Astrocyte (in vitro differentiated cells and primary cell): ENCODE measurements at regions not wholly inside any gene's neighbourhood (a gene's known extent, or its start where the extent isn't known, plus 50 kb on each side); places are given as distances from the start of the nearest gene placed in this dataset.

Experiments
- EZH2 ChIP-seq: IDR thresholded peaks from 2 replicates; pipeline ENCODE4 v1.6.1; 2012; ENCODE audit warnings: mild to moderate bottlenecking, low read length, inconsistent platforms; ENCODE audit not compliant: insufficient read depth
- TF ChIP-seq, protein P1 (sequence below): IDR thresholded peaks from 2 replicates; pipeline ENCODE4 v1.5.1; 2011; ENCODE audit warnings: low read depth, mild to moderate bottlenecking, inconsistent platforms, low read length, moderate library complexity; ENCODE audit not compliant: insufficient read depth

DNA sequence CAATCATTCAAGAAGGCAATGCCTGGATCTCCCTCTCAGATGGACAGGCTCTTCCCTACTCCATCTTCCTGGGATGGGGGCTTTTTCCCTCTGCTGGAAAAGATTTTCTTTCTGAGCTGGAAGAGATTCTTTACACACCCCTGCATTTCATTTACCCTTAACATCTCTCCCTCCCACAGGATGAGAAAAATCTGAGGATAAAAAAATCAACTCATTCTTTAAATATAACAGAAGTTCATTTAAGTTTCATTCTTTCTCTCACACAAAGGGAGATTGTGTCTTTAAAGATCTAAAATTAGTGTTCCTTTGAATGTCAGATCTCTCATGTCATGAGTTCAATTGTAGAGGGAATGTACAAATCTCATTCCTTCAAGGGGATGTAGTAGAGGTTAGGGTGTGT, 109.0 kb downstream of the ZNF518B start:
- TF ChIP-seq, protein P1, sequence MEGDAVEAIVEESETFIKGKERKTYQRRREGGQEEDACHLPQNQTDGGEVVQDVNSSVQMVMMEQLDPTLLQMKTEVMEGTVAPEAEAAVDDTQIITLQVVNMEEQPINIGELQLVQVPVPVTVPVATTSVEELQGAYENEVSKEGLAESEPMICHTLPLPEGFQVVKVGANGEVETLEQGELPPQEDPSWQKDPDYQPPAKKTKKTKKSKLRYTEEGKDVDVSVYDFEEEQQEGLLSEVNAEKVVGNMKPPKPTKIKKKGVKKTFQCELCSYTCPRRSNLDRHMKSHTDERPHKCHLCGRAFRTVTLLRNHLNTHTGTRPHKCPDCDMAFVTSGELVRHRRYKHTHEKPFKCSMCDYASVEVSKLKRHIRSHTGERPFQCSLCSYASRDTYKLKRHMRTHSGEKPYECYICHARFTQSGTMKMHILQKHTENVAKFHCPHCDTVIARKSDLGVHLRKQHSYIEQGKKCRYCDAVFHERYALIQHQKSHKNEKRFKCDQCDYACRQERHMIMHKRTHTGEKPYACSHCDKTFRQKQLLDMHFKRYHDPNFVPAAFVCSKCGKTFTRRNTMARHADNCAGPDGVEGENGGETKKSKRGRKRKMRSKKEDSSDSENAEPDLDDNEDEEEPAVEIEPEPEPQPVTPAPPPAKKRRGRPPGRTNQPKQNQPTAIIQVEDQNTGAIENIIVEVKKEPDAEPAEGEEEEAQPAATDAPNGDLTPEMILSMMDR, result no peak
- no peak for TF ChIP-seq EZH2
